HepG2 (cell line): ENCODE measurements at regions not wholly inside any gene's neighbourhood (a gene's known extent, or its start where the extent isn't known, plus 50 kb on each side); places are given as distances from the start of the nearest gene placed in this dataset.

Experiments
- ATAC-seq: fragments of 200-7000 bp; cut with Tn5 transposase; 3 replicates; pipeline ENCODE4 v1.9.1; 2020; ENCODE audit warnings: mild to moderate bottlenecking, moderate library complexity
- BruUV-seq: library from RNA; stranded (reverse); fragments of 400-500 nt; replicated peaks from 2 replicates; lab custom pipeline; 2021; lab: Mats Ljungman, UMichigan
- CTCF ChIA-PET: fragments of 300-600 bp; formaldehyde crosslinking; extraction: SDS; loops from one replicate; lab custom pipeline; 2021; ENCODE audit warnings: low total read pairs, inconsistent platforms, low intra/inter-chr PET ratio; lab: Yijun Ruan, JAX
- POLR2A ChIA-PET: fragments of 350-600 bp; sonication (Branson Sonifier 250); formaldehyde crosslinking; loops from one replicate; lab custom pipeline; 2020; ENCODE audit warnings: antibody characterized with exemption, inconsistent platforms; lab: Yijun Ruan, JAX
- DNase-seq: peaks from one replicate; pipeline ENCODE4 v3.0.0-alpha.2; 2015; ENCODE audit warnings: low spot score
- FAIRE-seq: peaks from 3 replicates; lab custom pipeline; 2011; peaks lifted over from hg19 to GRCh38; lab: Jason Lieb, UNC
- H2AFZ ChIP-seq: one replicate; pipeline ENCODE4 v1.6.1; 2011; ENCODE audit warnings: low read length, inconsistent platforms
- H3K27ac ChIP-seq: fragments of 300-600 bp; 3 replicates; pipeline ENCODE4 v1.8.0; 2011; ENCODE audit warnings: mixed run types, mild to moderate bottlenecking, mixed read lengths, low read length, inconsistent platforms; ENCODE audit not compliant: insufficient read depth; ENCODE audit errors: extremely low read length
- H3K27me3 ChIP-seq, 2 experiments: fragments of 200-600 bp in 1 of 2; 2 replicates in 1 of 2; 3 replicates in 1 of 2; pipeline versions ENCODE4 v1.6.0 to v1.8.0; 2011; ENCODE audit warnings: low read length in 2 of 2, mild to moderate bottlenecking in 2 of 2, moderate library complexity in 2 of 2, inconsistent platforms in 1 of 2; ENCODE audit not compliant: insufficient read depth in 2 of 2, control insufficient read depth in 1 of 2
- H3K36me3 ChIP-seq, 2 experiments: fragments of 200-600 bp in 1 of 2; replicated peaks in 1 of 2; 2 replicates in 1 of 2; 3 replicates in 1 of 2; pipeline versions ENCODE4 v1.5.1 to v1.8.0; 2011; ENCODE audit warnings: low read length in 2 of 2, inconsistent platforms in 1 of 2; ENCODE audit not compliant: insufficient read depth in 2 of 2, control insufficient read depth in 1 of 2
- H3K4me1 ChIP-seq: 2 replicates; pipeline ENCODE4 v1.5.1; 2012; ENCODE audit warnings: low read length, inconsistent platforms; ENCODE audit not compliant: insufficient read depth
- H3K4me2 ChIP-seq: 2 replicates; pipeline ENCODE4 v1.6.0; 2011; ENCODE audit warnings: low read depth, low read length, inconsistent platforms
- H3K4me3 ChIP-seq, 3 experiments: fragments of 200-600 bp in 1 of 3; sonication (generic), shearing (Covaris generic) in 1 of 3; replicated peaks in 1 of 3; 2 replicates each; pipeline ENCODE4 v1.5.1; 2011 to 2016; ENCODE audit warnings: low read length in 3 of 3, inconsistent platforms in 2 of 3, low read depth in 2 of 3, mild to moderate bottlenecking in 2 of 3, control low read depth in 1 of 3, mixed read lengths in 1 of 3; ENCODE audit not compliant: insufficient read depth in 1 of 3
- H3K79me2 ChIP-seq: one replicate; pipeline ENCODE4 v1.6.1; 2011; ENCODE audit warnings: low read length, inconsistent platforms; ENCODE audit not compliant: insufficient read depth
- H3K9ac ChIP-seq: 2 replicates; pipeline ENCODE4 v1.6.0; 2011; ENCODE audit warnings: mild to moderate bottlenecking, low read depth, low read length, inconsistent platforms; ENCODE audit not compliant: insufficient read depth
- H3K9me3 ChIP-seq: 2 replicates; pipeline ENCODE4 v1.5.1; 2012; ENCODE audit warnings: mild to moderate bottlenecking, low read length
- H4K20me1 ChIP-seq: 2 replicates; pipeline ENCODE4 v1.6.0; 2011; ENCODE audit warnings: inconsistent platforms, mild to moderate bottlenecking, low read length, moderate library complexity; ENCODE audit not compliant: insufficient read depth
- ATRX ChIP-seq: sonication (generic); formaldehyde crosslinking; IDR thresholded peaks from 2 replicates; pipeline ENCODE4 v1.4.0; 2020; ENCODE audit warnings: missing genetic modification reagents, borderline replicate concordance
- FOXM1 ChIP-seq: sonication (generic); formaldehyde crosslinking; IDR thresholded peaks from 2 replicates; pipeline ENCODE4 v1.5.0; 2020; ENCODE audit warnings: missing genetic modification reagents
- HNF4A ChIP-seq: sonication (generic); formaldehyde crosslinking; IDR thresholded peaks from 2 replicates; pipeline ENCODE4 v1.4.0; 2020; ENCODE audit warnings: missing genetic modification reagents
- KLF15 ChIP-seq: sonication (generic); formaldehyde crosslinking; IDR thresholded peaks from 2 replicates; pipeline ENCODE4 v1.8.1; 2023; ENCODE audit warnings: borderline replicate concordance, mild to moderate bottlenecking, inconsistent platforms, missing genetic modification reagents, mixed read lengths
- MXD1 ChIP-seq: sonication (generic); formaldehyde crosslinking; IDR thresholded peaks from 2 replicates; pipeline ENCODE4 v1.4.0; 2020; ENCODE audit warnings: mild to moderate bottlenecking, missing genetic modification reagents
- MYPOP ChIP-seq: sonication (generic); formaldehyde crosslinking; IDR thresholded peaks from 2 replicates; pipeline ENCODE4 v1.8.1; 2023; ENCODE audit warnings: mild to moderate bottlenecking, moderate library complexity, missing genetic modification reagents
- SMYD3 ChIP-seq: sonication (generic); formaldehyde crosslinking; IDR thresholded peaks from 2 replicates; pipeline ENCODE4 v1.8.1; 2023; ENCODE audit warnings: mild to moderate bottlenecking, missing genetic modification reagents
- TAF1 ChIP-seq: sonication (generic); formaldehyde crosslinking; IDR thresholded peaks from 2 replicates; pipeline ENCODE4 v1.4.0; 2020; ENCODE audit warnings: missing genetic modification reagents
- ZNF20 ChIP-seq: sonication (generic); formaldehyde crosslinking; IDR thresholded peaks from 2 replicates; pipeline ENCODE4 v1.4.0; 2020; ENCODE audit warnings: mild to moderate bottlenecking, moderate library complexity, missing genetic modification reagents
- ZNF207 ChIP-seq: fragments of 450-650 bp; IDR thresholded peaks from 2 replicates; pipeline ENCODE4 v1.6.1; 2016; ENCODE audit warnings: antibody characterized with exemption, borderline replicate concordance
- ZNF362 ChIP-seq: sonication (generic); formaldehyde crosslinking; IDR thresholded peaks from 2 replicates; pipeline ENCODE4 v1.4.0; 2020; ENCODE audit warnings: missing genetic modification reagents, mild to moderate bottlenecking, borderline replicate concordance
- ZNF367 ChIP-seq: sonication (generic); formaldehyde crosslinking; IDR thresholded peaks from 2 replicates; pipeline ENCODE4 v1.4.0; 2020; ENCODE audit warnings: missing genetic modification reagents, borderline replicate concordance
- ZNF552 ChIP-seq: sonication (generic); formaldehyde crosslinking; IDR thresholded peaks from 2 replicates; pipeline ENCODE4 v1.9.0; 2022; ENCODE audit warnings: missing genetic modification reagents, mild to moderate bottlenecking, borderline replicate concordance
- WGBS: methylation state at CpG from one replicate; pipeline ENCODE4 v1.1.6; 2017; ENCODE audit warnings: low lambda C conversion rate; 5-methylcytosine and 5-hydroxymethylcytosine counted together
- in situ Hi-C: cut with HindIII; loops from 2 replicates; pipeline ENCODE4 v1.10.0; 2017; ENCODE audit warnings: low pct_unique_long_range_greater_than_20kb; ENCODE audit not compliant: extremely low pct_ligation_motif_present
- intact Hi-C: fragments of 100-400 bp; cut with micrococcal nuclease; formaldehyde crosslinking; loops from one replicate; pipeline ENCODE4 v1.10.0; 2022; ENCODE audit not compliant: unreplicated experiment

- ChIA-PET POLR2A (no interaction called here), CTCF (no interaction called here)
- no peak for ATAC-seq
- Histone ChIP-seq H3K79me2 (no peaks in the 10 kb centered on the region), H3K27me3 (no peaks in the 10 kb centered on the region), H3K4me2 (no peak overlapping the region), H3K4me3 (no peak overlapping the region), H3K9me3 (no peaks in the 10 kb centered on the region), H3K36me3 (no peaks in the 10 kb centered on the region), H3K9ac (no peak overlapping the region), H3K4me1 (no peaks in the 10 kb centered on the region), H4K20me1 (no peaks in the 10 kb centered on the region), H2AFZ (no peak overlapping the region), H3K27ac (no peak overlapping the region)
- TF ChIP-seq TAF1 (CRISPR knock-in tag): no peak
- TF ChIP-seq SMYD3 (CRISPR knock-in tag): no peak
- no peak for TF ChIP-seq ZNF20
- no peak for TF ChIP-seq ZNF367 (CRISPR knock-in tag)
- TF ChIP-seq ZNF362: no peak
- TF ChIP-seq FOXM1 (CRISPR knock-in tag): no peak
- TF ChIP-seq MXD1 (CRISPR knock-in tag): no peak
- no peak for TF ChIP-seq ATRX (CRISPR knock-in tag)
- no peak for TF ChIP-seq ZNF552 (CRISPR knock-in tag)
- no peak for TF ChIP-seq HNF4A
- TF ChIP-seq KLF15 (CRISPR knock-in tag): no peak
- no peak for TF ChIP-seq ZNF207
- TF ChIP-seq MYPOP (CRISPR knock-in tag): no peak
- 53% methylated on average over 5 of the region's 5 CpGs for WGBS
- no peak for DNase-seq
- intact Hi-C loops (no loop called here), in situ Hi-C loops (no loop called here)
- no TSS peak for BruUV-seq
- no peak for FAIRE-seq
Observed at GRCh38 chr3:159866201-159866746, 122.4 kb upstream of the IL12A start.
